Activated CD8-positive, alpha-beta memory T cell treated with anti-CD3 and anti-CD28 coated beads, Interleukin-2, amount 50 U/mL, for 1 hour (primary cell): ENCODE measurements at regions not wholly inside any gene's neighbourhood (a gene's known extent, or its start where the extent isn't known, plus 50 kb on each side); places are given as distances from the start of the nearest gene placed in this dataset.

Experiments used
- DNase-seq: peaks from one replicate; pipeline ENCODE4 v3.0.0-alpha.2; 2020; ENCODE audit errors: extremely low read depth

GRCh38 chr21:24224422-24224821 is 1382.9 kb downstream of the MRPL39 start:
- no peak for DNase-seq

GRCh38 chr21:24223624-24224023 is 1383.7 kb downstream of the MRPL39 start:
- DNase-seq, result no peak

- DNase-seq, result no peak
These were observed 1384.6 kb downstream of the MRPL39 start for GRCh38 chr21:24222676-24223075.

- DNase-seq, result no peak
These were observed 1386.8 kb downstream of the MRPL39 start for GRCh38 chr21:24220446-24220845.

- no peak for DNase-seq
These were observed 1390.1 kb downstream of the MRPL39 start for GRCh38 chr21:24217151-24217550.

- DNase-seq, result no peak
These were observed 1397.2 kb downstream of the MRPL39 start for GRCh38 chr21:24210130-24210529.

DNA sequence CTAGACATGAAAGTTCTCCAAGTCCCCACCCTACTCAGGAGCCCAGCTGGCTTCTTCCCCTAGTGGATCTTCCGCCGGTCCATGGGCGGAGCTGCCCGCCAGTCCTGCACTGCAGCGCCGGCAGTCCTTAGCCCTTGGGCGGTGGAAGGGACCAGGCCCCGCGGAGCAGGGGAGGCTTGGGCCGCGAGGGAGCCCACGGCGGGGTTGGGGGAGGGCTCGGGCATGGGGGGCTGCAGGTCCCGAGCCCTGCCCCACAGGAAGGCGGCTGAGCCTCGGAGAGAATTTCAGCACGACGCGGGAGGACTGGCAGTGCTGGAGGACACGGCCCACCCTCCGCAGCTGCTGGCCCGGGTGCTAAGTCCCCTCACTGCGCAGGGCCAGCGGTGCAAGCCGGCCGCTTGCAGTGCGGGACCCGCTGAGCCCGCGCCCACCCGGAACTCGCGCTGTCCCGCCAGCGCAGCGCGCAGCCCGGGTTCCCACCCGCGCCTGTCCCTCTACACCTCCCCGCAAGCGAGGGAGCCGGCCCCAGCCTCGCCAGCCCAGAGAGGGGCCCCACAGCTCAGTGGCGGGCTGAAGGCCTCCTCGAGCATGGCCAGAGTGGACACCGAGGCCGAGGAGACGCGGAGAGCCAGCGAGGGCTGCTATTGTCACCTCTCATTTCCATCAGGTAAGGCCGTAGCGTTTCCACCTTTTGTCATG is 1398.6 kb downstream of the MRPL39 start:
- DNase-seq, result no peak

DNA sequence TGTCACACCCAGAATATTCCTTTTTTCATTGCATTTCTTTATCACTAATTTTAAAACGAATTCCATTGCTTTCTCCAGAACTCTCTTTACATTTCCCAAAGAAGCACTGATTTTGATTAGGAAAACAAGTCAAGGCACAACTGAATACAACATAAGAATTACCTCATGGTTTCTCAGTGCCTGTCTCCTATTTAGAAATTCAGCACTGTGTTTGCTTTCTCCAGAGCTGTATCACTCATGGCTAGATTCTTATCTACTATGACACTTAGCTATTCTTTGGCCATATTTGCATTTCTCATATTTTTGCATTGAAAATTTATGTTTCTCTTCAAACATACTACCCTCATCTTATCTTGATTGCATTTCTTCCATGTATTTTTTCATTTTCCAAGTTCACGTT is 1402.0 kb downstream of the MRPL39 start:
- no peak for DNase-seq

- DNase-seq, result no peak
These were observed 1402.6 kb downstream of the MRPL39 start for GRCh38 chr21:24204641-24205040.

DNA sequence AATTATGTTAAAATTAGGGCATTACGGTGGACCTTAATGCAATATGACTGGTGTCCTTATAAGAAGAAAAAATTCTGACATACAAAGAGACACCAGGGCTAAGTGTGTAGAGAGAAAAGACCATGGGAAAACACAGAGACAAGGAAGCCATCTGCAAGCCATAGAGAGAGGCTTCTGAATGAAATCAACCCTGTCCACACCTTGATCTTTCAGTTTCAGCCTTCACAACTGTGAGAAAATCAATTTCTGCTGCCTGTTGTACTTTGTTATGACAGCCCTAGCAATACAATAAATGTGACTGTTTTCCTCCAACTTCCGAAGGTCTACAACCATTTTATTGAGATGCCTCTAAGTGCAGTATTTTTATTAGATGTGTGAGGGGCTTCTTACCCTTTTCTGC is 1407.2 kb downstream of the MRPL39 start:
- no peak for DNase-seq

- DNase-seq, result no peak
These were observed 1409.4 kb downstream of the MRPL39 start for GRCh38 chr21:24197923-24198322.

DNA sequence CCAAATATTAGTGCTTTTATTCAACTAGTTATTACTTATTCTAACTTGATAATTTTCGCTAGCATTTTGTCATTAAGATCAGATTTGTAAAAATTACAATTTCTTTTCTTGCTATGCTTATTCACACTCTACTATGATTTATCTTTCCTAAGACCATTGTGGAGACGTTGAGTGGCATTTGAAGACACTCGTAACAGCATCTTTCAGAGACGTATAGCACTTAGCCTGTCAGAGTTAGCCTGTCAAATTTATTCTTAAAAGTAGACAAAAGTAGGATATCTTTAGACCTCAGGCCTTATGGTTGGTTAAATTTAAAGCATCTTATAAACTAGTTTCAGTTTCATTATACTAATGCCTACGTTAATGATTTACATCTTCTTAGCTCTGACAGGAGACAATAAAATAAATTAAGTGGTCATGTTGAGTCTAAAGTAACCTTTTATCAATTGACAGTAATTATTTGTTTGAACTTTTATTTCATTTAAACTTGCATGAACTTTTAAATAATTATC is 1410.1 kb downstream of the MRPL39 start:
- no peak for DNase-seq

DNA sequence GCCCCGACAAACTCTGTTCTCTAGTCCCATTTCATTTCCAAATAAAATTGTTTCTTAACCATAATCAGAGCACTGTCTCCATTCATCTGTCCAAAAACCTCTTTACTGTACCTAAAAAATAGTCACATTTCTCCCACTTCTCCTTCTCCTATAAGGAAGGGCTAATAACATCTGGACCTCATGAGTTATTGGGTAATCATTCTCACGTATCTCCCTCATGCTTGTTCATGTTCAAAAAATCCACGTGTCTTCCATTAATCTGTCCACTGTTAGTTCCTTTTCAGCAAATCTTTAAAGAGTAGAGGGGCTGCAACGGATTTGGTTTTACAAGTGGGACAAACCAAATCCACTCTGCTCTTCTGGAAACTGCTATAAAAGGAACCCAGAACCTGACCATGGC is 1418.8 kb downstream of the MRPL39 start:
- DNase-seq, result no peak

DNA sequence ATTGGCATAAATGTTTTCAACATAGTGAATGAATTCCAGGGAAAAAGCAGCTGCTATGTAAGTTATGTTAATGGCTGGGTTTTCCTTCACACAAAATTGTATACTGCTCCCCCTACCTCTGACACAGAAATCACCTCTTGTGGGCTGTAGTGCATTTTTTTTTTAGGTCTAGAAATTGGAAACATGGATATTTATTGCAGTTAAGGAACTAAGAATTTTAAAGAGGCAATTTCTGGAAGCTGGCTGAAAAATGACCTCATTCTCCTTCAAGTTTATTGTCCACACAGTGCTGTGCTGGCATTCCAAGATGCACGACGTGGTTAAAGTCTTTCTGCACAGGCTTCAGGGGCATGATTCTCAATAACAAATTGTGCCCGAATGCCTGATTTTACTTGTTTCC is 1424.2 kb downstream of the MRPL39 start:
- no peak for DNase-seq

DNA sequence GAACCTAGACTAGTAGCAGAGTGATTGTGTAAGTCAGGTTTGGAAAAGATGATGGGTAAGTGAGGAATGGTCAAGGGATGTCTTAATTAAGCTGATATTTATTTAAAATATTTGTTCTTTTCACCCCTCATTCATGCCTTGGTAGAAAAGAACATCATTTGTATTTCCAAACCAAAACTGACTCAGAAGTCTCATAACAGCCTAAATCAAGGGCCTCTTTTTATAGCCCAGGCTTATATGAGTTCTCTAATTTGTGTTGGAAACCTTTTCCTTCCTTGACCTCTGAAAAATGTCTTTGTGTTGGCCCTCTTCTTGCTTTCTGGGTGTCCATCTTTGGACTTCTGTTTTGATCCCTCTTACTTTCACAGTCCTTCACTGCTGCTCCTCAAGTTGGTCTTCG is 1428.2 kb downstream of the MRPL39 start:
- no peak for DNase-seq

GRCh38 chr21:24175106-24175505 is 1432.2 kb downstream of the MRPL39 start:
- DNase-seq, result no peak

- no peak for DNase-seq
These were observed 1435.5 kb downstream of the MRPL39 start for GRCh38 chr21:24171736-24172135.

GRCh38 chr21:24163539-24163938 is 1443.7 kb downstream of the MRPL39 start:
- DNase-seq, result no peak

DNA sequence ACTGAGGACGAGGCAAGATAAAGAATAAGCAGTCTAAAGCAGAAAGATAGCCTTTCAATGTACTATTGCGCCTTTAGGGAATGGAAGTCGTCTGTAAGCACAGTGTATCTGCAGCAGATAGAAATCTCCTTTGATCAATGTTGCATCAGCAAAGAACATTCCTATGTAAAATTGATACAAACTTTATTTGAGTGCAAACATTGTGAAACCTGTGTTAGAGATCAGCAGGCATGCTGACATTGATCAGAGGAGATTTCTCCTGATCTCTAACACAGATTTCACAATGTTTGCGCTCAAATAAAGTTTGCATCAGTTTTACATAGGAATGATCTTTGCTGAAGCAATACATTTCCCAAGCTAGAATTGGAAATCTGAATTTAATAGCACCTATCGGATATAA is 1446.8 kb downstream of the MRPL39 start:
- no peak for DNase-seq

- no peak for DNase-seq
These were observed 1454.1 kb downstream of the MRPL39 start for GRCh38 chr21:24153137-24153536.

DNA sequence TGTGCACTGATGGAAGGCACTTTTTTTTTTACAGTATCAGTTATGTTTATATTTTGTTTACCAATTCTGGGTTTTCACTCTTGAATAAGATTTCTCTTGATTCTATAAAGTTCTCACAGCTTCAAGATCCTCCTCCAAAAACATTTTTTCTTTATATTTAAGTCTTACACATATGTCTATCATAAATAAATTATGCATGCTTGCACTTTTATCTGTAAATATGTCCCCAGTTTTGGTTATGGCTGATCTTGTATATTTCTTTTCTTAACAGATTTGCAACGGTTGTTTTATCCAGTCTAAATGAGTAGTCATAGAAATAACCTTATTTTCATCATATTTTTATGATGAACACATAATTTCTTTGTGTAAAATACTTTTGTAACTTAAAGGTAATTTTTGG is 1456.5 kb downstream of the MRPL39 start:
- DNase-seq, result no peak

GRCh38 chr21:24148461-24148860 is 1458.8 kb downstream of the MRPL39 start:
- DNase-seq, result no peak

DNA sequence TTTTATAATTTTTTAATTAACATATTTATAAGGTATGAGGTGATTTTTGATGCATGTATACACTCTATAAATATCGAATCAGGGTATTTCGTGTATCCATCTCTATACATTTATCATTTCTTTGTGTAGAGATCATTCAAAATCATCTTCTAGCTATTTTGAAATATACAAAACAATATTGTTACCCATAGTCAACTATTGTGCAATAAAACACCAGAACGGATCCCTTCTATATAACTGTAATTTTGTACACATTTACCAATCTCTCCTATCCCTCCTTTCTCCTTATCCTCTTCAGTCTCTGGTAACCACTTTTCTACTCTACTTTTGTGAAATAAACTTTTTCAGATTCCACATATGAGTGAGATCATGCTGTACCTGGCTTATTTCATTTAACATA is 1459.6 kb downstream of the MRPL39 start:
- no peak for DNase-seq

DNA sequence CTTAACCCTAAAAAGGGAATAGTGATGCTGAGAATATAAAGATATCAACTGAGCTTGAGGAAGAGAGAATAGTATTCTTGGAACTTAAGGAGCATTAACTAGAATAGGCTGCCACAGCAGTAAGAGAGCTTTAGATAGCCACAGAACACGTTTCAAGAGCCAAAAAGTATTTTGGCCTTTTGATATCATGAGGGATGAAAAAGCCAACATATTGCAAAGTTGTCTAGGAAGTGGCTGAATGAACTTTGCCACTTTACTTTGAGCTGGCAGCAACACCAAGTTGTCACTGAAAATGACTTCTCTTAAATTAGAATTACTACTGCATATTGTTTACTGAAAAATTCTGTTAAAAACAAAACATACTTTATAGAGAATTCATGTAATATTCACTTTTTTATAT is 1476.2 kb downstream of the MRPL39 start:
- no peak for DNase-seq
